NK-92 treated with Interleukin-12 subunit alpha and Interleukin-12 subunit beta, amount 100 ng/mL, for 24 hours (cell line): ENCODE measurements at regions not wholly inside any gene's neighbourhood (a gene's known extent, or its start where the extent isn't known, plus 50 kb on each side); places are given as distances from the start of the nearest gene placed in this dataset.
"Not testable (repeated sequence)": the region's sequence is repeated elsewhere in the genome, so short reads cannot be mapped to it uniquely, and the experiment has no call there.

Experiments
- DNase-seq: peaks from one replicate; lab custom pipeline; 2025; lab: John Stamatoyannopoulos, UW

DNA sequence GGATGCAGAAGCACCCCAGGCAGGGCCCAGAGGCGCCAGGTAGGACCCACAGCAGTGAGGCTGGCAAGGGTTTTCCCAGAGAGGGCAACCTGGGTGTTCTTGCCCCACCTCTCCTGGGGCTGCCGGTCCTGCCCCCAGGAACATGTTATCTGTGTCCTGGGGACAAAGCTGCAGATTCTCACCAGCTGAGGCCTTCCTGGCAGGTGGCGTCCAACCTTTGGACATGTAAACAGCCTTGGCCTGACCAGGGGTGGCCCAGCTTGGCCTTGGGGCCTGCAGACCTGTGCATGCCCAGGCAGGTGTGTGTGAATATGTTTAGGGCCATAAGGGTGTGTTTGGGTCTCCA lies 101.8 kb upstream of the LARP1 start:
- no peak for DNase-seq

GRCh38 chr5:154652746-154653417 lies 102.3 kb upstream of the LARP1 start:
- no peak for DNase-seq

- DNase-seq: not testable (repeated sequence)
Observed at GRCh38 chr5:154651795-154652194, 103.4 kb upstream of the LARP1 start.

DNA sequence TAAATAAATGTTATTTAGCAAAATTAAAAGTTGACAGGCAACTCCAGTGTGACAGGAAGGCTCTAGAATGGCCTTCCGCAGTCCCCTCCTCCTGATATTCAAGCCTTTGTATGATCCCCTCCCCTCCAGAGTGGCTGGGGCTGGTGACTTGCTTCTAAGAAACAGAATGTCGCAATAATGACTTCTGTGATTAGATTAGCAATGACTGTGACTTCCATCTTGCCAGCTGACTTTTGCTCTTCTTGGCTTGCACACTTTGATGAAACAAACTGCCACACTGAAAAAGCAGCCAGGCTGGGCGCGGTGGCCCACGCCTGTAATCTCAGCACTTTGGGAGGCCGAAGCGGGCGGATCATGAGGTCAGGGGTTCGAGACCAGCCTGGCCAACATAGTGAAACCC lies 106.5 kb upstream of the LARP1 start:
- no peak for DNase-seq

DNA sequence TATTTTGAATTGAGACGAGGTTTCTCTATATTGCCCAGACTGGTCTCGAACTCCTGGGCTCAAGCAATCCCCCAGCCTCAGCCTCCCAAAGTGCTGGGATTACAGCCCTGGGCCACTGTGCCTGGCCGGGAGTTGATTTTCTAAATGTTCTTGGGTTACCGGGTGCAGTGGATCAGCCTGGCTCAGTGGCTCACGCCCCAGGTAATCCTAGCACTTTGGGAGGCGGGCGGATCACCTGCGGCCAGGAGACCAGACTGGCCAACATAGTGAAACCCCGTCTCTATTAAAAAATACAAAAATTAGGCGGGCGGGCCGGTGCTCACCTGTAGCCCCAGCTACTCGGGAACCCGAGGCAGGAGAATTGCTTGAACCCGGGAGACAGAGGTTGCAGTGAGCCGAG lies 106.9 kb upstream of the LARP1 start:
- no peak for DNase-seq

DNA sequence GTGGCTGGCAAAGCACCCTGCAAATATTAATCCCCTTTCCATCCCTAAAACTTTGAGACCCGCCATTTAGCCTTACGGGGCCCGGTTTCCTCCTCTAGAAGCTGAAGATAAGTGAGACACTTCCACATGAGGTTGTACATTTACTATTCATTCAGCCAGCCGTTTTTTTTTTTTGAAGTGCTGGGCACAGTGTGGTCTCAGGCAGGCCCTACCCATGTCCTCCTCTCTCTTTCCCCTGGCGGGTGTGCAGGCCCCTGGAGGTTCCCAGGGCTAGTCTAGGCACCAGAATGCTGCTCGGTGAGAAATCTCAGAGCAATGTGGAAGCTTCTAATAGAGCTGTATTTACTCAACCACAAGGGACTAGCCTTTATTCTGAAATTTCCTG lies 107.4 kb upstream of the LARP1 start:
- DNase-seq: no peak

GRCh38 chr5:154647114-154647760 lies 107.9 kb upstream of the LARP1 start:
- no peak for DNase-seq

DNA sequence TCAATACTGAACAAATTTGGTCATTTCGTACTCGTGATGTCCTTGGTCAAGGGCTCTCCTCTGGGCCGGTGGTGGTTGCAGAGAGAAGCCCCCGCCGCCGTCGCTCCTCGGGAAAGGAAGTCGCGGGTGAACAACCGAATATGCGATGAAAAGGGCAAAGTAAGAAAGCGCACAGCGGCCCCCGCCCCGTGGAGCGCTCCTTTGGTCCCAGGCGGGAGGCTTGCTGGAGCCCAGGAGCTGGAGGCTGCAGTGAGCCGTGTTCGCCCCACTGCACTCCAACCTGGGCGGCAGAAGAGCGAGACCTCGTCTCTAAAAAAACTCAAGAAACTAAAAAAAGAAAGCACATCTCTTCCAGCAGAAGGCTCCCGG lies 108.4 kb upstream of the LARP1 start:
- no peak for DNase-seq

- DNase-seq: no peak
Observed at GRCh38 chr5:154644745-154645411, 110.3 kb upstream of the LARP1 start.

DNA sequence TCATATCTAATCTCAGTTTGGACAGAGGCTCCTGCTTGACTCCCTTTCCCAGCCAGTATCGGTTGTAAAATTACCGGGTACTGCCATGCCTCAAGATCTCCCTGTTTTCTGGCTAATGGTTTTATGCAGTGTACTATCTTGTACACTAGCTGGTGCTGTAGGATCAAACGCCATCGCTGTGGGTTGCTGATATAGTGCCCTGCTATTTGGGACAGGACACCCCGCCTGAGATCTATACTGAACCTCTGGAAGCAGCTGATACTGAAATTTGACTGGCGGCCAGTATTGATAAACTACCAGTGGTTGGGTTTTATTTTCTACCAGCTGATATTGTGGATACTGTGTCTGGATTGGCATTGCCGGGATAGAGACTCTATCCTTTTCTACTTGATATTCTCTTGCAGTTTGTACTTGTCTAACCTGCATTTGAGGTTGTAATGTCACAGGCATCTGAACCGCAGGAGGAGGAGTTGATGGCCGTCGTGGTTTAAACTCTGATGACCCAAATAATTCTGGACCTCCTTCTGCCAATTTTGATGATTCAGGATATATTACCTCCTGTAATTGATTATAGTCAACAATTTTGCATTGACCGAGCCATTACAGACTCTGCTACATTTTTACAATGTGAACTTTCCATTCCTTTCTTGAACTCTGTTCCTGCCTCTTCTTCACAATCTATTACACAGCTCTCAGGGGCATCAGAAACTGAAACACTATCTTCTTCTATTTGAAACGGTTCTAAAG lies 112.5 kb upstream of the LARP1 start:
- no peak for DNase-seq

DNA sequence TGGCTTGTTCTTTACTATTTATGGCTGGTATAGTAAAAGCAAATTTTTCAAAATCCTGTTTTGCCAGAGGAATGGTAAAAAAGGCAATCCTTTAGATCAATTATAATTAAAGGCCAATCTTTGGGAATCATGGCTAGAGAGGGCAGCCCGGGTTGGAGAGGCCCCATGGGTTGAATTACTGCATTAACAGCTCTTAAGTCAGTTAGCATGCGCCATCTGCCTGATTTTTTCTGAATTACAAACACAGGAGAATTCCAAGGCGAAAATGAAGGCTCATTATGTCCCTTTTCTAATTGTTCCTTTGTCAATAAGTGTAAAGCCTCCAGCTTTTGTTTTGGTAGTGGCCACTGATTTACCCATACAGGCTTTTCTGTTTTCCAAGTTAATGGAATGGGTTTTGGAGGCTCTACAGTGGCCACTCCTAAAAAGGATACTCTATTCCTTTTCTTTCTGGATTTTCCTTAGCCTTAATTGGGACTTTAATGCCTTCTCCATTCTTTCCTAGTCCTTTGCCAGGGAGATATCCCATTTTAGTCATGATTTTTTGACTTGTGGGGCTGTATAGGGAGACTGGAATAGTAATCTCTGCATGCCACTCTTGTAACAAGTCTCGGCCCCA lies 114.9 kb upstream of the LARP1 start:
- not testable (repeated sequence) for DNase-seq

- DNase-seq: not testable (repeated sequence)
Observed at GRCh38 chr5:154636786-154637185, 118.4 kb upstream of the LARP1 start.

- not testable (repeated sequence) for DNase-seq
Observed at GRCh38 chr5:154636271-154636670, 118.9 kb upstream of the LARP1 start.

GRCh38 chr5:154633744-154634143 lies 121.4 kb upstream of the LARP1 start:
- not testable (repeated sequence) for DNase-seq

- no peak for DNase-seq
Observed at GRCh38 chr5:154631141-154631540, 124.0 kb upstream of the LARP1 start.

- no peak for DNase-seq
Observed at GRCh38 chr5:154630410-154630809, 124.8 kb upstream of the LARP1 start.

DNA sequence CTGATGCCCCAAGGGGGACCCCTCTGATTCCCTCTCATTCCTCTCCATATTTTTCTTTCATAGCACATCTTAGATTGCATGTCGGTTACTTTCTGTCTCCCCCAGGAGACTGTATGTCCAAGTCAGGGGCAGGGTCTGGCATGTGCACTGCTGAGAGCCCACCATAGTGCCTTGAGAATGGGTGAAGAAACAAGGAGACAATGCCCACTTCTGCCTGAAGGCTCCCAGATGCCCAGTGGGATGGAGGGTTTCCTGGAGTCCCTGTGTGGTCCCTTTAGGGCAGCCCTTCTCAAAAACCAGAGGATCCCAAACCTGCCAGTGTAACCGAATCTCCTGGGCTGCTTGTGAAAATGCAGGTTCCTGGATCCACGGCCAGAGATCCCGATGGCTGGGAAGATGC lies 126.5 kb upstream of the LARP1 start:
- no peak for DNase-seq

DNA sequence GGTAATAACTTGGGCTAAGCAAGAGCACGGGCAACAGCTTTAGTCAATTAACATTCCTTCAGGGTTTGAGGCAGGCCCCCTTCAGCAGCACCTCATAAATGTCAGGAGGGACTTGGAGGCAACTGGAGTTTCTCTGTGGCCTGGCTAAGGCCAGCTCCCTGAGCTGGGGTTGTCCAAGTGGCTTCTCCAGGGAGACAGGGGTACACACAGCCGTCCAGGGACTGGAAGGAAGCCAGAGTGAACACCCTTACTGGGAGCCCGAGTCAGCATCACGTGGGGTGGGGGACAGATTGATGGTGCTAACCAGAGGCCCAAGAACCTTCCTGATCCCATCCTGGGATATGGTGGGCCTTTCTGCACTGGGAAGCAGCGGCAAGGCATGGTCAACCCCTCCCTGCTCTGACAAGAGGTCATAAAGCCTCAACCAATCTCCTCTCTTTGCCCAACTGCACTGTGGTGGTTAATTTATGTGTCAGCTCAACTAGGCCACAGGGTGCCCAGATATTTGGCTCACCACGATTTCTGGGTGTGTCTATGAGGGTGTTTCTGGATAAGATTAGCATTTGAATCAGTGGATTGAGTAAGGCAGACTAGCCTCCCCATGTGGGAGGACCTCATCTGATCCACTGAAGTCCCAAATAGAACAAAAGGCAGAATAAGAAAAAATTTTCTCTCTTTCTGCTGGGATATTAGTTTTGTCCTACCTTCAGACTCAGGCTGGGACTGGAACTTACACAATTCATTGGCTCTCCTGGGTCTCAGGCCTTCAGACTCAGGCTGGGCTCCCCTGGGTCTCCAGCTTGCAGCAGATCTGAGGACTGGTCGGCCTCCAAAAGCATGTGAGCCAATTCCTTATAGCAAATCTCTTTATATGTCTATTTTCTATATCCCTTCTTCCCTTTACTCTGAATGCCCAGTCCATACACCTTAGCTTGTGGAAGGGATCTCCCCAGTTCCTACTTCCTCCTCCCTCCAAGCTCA lies 127.2 kb upstream of the LARP1 start:
- DNase-seq: no peak

DNA sequence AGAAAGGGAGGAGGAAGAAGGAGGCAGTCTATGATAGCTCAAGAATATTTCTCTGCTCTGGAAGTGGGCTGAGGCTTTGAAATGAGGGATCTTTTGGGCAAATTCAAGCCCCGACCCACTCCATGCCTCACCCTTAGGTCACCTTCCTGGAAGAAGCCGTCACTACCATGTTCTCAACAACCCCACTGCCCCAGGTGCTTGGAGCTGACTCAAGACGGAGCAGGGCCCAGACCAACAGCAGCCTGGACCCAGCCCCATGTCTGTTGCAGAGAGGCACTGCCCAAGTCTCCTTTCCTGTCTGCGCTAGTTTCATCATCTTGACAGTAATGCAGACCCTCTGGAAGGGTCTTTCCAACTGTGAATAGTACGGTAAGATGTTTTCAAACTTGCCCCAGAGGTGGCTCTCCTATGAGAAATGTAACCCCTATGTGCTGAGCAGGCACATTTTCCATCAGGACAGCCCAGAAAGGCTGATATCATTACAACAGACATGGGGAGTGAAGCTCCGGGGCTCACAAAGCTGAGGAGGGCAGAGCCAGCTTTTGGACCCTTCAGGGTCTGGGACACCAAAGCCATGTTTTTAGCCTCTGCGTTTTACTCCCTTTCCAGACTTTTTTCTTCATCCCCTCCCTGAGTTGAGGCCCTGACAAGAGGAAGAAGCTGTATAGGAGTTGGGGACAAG lies 128.2 kb upstream of the LARP1 start:
- DNase-seq: no peak

DNA sequence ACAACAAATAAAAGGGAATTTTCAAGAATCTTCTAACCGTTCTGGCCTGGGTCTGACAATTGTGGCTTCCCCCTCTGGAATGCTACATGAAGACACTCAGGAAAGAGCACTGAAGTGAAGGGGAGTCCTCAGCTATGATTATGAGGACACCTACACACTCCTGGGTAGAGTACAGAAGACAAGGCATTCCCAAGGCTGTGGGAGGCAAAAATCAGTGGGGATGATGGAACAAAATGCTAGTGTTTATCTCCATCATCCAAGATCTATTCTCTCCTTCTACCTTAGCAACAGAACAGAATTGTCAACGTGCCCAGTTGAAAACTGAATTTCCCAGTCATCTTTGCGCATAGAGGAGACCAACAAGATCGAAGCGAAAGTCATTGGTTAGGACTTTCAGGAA lies 130.1 kb upstream of the LARP1 start:
- no peak for DNase-seq

DNA sequence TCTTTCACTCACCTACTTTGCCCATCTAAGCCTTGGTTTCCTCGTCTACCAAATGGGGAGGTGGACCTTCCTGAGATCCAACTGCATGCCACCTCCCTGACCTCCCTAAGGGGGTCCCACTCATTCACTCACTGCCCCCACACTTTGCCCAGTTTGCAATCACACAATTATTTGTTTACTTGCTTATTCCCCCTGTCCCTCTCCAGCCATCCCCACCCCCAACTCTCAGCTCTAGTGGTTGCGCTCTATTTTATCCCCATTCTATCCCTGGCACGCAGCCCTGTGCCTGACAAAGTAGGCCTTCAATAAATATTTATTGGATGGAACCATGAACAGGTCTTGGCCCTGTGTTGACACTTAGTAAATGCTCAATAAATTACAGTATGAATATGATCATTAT lies 130.8 kb upstream of the LARP1 start:
- no peak for DNase-seq
